NCI-H2107 treated with DMSO at 0.1 percent for 48 hours (cell line): ENCODE measurements at regions not wholly inside any gene's neighbourhood (a gene's known extent, or its start where the extent isn't known, plus 50 kb on each side); places are given as distances from the start of the nearest gene placed in this dataset.

Experiments used
- DNase-seq: peaks from one replicate; lab custom pipeline; 2025; ENCODE audit not compliant: unreplicated experiment; lab: John Stamatoyannopoulos, UW

- no peak for DNase-seq
Measured at GRCh38 chr9:107946364-107947141, 457.0 kb upstream of the KLF4 start.

- no peak for DNase-seq
Measured at GRCh38 chr9:107945961-107946360, 456.4 kb upstream of the KLF4 start.

- DNase-seq: no peak
Measured at GRCh38 chr9:107945493-107945892, 455.9 kb upstream of the KLF4 start.

GRCh38 chr9:107944387-107944786, 454.8 kb upstream of the KLF4 start:
- no peak for DNase-seq

GRCh38 chr9:107943901-107944300, 454.3 kb upstream of the KLF4 start:
- no peak for DNase-seq

GRCh38 chr9:107942856-107943255, 453.3 kb upstream of the KLF4 start:
- DNase-seq: no peak

DNA sequence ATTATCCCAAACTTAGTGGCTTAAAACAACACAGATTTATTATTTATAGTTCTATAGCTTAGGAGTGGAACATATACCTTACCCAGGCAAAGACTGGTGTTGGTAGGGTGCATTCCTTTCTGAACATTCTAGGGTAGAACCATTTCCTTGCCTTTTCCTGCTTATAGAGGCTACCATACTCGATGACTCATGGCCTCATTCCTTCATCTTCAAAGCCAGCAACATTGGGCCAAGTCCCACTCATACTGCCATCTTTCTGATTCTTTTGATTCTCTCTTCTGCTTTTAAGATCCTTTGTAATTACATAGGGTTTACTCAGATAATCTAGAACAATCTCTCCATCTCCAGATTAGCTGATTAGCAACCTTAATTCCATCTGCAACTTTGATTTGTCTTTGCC, 452.7 kb upstream of the KLF4 start:
- DNase-seq: no peak

- DNase-seq: no peak
Measured at GRCh38 chr9:107940616-107941595, 451.3 kb upstream of the KLF4 start.

DNA sequence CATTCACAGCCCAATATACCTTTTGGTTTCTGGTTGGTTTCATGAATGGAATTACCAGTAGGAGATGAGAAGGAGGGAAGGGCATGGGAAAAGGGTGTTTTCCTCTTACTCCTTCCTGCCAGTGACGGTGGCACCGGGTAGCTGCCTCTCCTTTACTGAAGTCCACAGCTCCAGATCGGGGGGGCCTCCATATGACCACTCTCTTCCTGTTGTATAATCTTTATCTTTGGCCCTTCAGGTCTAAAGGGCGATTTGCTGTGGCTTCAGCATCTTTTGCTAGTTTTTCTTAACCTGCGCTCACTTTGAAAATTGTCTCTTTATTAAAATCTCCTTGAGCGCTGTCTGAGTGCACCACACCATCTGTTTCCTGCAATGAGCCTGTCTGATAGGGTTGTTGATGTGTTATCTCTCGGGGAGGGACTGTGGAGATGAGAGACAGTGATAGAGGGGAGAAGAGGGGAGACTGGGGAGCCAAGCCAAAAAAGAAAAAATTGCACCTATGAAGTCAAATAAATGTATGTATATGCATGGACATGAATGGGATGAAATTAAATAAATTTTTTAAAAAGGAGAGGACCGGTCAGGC, 449.3 kb upstream of the KLF4 start:
- no peak for DNase-seq

- no peak for DNase-seq
Measured at GRCh38 chr9:107935931-107936330, 446.4 kb upstream of the KLF4 start.

- no peak for DNase-seq
Measured at GRCh38 chr9:107933516-107933915, 443.9 kb upstream of the KLF4 start.

DNA sequence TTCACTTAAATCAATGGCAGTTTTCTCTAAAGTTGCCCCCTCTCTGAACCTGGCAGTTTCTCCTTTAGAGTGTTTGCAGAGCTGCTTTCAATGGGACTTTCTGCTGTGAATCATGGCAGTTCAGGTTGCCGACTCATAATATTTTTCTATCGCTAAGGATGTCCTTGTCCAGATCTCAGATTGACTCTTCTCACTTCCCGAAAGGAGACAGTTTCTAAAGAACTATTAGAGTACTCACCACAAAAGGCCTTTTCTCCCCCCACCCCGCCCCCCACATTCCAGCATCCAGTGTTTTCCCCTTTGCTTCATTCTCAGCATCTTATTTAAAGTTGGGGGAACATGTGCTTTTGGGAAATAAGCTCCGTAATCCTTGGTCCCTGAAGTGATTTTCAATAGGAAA, 443.5 kb upstream of the KLF4 start:
- no peak for DNase-seq

- no peak for DNase-seq
Measured at GRCh38 chr9:107932601-107933000, 443.0 kb upstream of the KLF4 start.

DNA sequence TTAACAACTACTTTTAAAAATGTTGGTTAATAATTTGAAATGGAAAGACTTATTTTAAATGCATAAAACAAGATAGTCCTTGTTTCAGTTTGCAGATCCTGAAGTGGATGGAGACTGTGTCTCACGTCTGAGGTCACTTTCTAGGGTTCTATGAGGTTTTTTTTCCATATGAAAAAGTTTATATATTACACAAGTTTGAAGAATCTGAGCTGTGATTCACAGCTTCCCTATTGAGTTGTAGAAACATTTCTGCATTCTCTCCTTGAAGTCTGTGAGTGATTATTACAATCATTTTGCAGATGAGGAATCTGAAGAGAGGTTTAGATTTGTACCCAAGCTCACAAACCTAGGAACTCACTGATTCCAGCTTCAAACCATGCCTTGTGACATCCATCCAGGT, 442.5 kb upstream of the KLF4 start:
- DNase-seq: no peak

GRCh38 chr9:107931071-107931715, 441.6 kb upstream of the KLF4 start:
- DNase-seq: no peak

DNA sequence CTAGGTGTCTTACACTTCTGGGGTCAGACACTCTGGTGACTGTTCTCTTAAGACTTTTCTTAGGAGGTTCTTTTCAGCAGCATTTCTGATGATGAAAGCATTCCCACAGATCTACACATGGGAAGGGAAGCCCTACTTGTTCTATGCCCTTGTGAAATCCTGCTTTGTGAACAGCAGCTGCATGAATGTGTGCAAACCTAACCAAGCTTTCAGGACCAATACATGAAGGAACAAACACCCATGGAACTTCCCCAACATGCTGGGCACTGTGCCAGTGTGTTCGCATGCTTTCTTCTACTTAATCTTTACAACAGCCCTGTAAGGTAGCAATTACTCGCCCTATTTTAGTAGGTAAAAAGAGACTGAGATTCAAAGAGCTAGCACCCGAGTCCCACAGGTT, 439.9 kb upstream of the KLF4 start:
- DNase-seq: no peak

DNA sequence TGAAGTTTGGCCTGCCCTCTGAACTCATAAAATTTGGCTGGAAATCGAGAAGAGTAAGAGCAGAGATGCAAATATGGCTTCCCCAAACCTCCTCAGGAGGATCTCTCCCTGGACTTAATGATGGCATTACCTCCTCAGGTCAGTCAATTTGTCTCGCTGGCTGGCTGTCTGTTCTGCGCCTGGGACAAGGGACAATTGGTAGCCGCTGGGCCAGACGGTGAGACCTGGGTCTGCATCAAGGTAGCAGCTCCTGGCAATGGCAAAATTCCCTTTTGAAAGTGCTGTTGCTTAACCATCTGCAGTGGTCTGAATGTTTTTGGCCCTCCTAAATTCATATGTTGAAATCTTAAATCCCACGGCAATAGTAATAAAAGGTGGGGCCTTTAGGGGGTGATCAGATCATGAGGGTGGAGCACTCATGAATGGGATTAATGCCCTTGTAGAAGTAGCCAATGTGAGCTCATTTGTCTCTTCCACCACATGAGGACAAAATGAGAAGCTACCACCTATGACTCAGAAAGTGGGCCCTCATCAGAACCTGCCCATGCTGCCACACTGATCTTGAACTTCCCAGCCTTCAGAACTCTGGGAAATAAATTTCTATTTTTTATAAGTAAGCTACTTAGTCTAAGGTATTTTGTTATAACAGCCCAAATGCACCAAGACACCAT, 439.3 kb upstream of the KLF4 start:
- DNase-seq: no peak

DNA sequence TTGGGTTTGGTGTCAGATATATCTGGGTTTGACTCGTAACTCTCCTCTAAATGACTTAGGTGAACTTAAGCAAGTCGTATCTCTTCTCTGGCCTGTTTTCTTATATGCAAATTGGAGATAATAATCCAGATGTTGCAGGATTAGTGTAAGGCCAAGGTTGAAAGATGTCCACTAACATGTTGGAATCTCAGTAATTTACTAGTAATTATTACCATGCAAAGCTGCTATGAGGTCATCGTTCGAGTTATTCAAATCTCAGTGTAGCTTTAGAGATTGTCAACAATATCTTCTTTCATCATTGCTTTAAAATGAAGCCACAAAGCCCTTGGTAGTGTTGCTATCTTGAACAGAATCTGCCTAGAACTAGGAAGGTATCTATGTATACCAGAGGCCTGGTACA, 437.7 kb upstream of the KLF4 start:
- DNase-seq: no peak

DNA sequence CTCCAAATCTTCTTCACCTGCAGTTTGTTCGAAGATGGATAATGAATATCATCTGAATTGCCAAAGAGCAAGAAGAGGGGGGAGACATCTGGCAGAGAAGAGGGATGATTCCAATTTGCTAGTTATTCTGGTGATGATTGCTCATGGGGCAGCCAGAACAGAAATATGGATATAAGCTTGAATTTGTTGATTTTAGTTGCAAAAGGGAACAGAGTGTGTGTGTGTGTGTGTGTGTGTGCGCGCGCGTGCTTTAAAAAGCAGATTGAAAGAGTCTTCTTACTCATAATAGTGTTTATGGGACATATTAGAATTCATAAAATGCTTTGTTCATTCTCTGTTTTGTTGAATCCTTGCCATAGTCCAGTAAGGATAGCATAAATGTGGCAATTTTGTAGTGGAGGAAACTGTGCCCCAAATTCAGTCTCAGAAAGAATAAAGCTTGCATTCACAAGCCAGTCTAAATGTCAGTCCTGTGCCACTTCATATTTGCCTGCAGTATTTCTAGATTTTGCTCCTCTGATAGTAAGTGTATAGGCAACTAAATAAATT, 436.3 kb upstream of the KLF4 start:
- DNase-seq: no peak

GRCh38 chr9:107922260-107922659, 432.7 kb upstream of the KLF4 start:
- no peak for DNase-seq
